NCI-H345 (cell line): ENCODE measurements at regions not wholly inside any gene's neighbourhood (a gene's known extent, or its start where the extent isn't known, plus 50 kb on each side); places are given as distances from the start of the nearest gene placed in this dataset.
"Not testable (repeated sequence)": the region's sequence is repeated elsewhere in the genome, so short reads cannot be mapped to it uniquely, and the experiment has no call there.

ENCODE experiments used
- DNase-seq: peaks from one replicate; lab custom pipeline; 2025; lab: John Stamatoyannopoulos, UW

GRCh38 chr2:52698408-52698807, 1069.2 kb upstream of the CHAC2 start:
- DNase-seq = no peak

DNA sequence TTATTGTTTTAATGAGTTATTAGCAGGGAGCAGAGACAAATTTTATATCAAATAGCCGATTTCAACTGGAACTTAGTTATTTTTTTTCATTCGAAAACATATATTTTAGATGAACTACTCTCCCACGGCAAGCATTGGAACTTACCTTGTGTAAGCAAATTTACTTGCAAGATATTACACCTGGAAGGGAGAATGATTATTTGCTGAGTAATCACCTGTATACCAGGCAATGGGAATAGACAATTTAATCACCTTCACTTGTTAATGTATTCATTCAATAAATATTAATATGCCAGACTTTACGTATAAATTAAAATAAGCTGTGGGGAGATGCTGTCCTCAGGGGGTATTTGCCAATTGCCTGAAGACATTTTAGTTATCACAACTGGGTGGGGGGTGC, 1069.9 kb upstream of the CHAC2 start:
- no peak for DNase-seq

DNA sequence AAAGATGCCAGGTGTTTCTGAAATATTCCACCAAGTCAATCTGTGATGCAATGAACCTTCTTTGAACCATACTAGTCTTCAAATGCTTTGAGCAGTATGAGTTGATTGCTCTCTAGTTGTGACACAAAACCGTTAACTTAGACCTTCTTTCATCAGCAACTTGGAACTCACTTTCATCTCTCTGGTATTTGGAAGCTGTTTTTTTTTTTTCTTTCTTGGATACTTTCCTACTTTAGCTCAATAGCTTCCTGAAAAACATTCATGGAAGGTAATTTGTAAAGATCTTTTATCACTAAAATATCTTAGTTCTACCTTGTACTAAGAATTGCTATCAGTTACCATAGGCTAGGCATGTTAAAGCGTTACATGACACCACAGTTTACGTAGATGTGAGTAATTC, 1071.9 kb upstream of the CHAC2 start:
- no peak for DNase-seq

- DNase-seq = no peak
Observed at GRCh38 chr2:52686935-52687334, 1080.7 kb upstream of the CHAC2 start.

DNA sequence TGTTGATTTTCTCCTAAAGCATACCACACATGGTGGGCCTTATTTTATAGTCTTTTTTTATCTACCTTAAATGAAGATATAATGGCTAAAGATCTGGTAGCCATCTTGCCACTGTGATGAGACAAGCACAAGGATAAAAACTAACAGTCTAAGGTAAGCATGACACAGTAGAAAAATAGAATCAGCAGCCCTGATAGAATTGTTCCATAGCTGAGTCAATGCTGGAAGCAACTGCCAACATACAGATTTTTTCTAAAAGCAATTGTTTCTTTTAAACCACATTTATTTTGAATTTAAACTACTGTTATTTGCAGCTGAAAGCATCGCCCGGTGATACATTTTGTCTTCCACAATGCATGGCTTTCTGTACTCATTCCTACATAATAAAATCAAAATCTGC, 1091.5 kb upstream of the CHAC2 start:
- DNase-seq = no peak

GRCh38 chr2:52668724-52669123, 1098.9 kb upstream of the CHAC2 start:
- DNase-seq = no peak

- no peak for DNase-seq
Observed at GRCh38 chr2:52659546-52659945, 1108.1 kb upstream of the CHAC2 start.

- DNase-seq = no peak
Observed at GRCh38 chr2:52658598-52658997, 1109.0 kb upstream of the CHAC2 start.

- DNase-seq = no peak
Observed at GRCh38 chr2:52639692-52640091, 1127.9 kb upstream of the CHAC2 start.

DNA sequence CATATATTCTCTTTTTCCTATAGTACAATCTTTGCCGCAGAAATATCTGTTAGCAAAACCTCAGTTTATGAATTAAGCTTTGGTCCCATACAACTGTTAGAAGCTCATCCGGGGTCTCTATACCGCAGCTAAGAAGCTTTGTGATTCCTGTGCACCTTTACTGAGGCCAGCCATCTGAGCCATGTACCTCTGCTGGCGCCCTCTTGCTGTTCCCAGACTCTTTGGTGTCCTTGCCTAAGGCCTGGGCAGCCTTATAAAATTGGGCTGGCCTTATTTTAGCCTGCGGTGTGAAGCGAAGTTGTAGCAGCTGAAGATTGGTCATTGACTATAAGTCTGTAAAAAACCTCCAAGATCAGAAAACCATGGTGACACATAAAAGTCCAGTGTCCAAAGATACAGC, 1135.1 kb upstream of the CHAC2 start:
- DNase-seq = no peak

GRCh38 chr2:52629944-52630343, 1137.7 kb upstream of the CHAC2 start:
- DNase-seq = no peak

GRCh38 chr2:52629531-52629930, 1138.1 kb upstream of the CHAC2 start:
- no peak for DNase-seq

GRCh38 chr2:52622266-52622665, 1145.3 kb upstream of the CHAC2 start:
- no peak for DNase-seq

DNA sequence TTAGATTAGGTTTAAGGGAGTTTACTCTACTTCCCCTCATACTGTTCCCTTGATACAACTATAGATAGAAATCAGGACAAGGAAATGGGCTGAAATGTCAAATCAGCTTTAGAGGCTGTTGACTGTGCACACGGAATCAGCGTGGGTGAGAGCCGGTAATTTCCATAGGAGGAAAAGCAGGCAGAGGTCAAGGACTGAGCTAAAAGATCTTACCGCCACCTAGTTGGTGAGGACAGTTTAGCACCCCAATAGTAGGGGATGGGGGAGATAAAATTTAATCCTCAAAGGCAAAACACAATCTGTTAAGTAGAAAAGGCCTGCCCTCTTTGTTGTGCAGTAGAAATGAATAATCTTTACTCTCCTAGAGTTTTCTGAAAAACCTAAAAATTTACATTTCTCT, 1154.5 kb upstream of the CHAC2 start:
- no peak for DNase-seq

DNA sequence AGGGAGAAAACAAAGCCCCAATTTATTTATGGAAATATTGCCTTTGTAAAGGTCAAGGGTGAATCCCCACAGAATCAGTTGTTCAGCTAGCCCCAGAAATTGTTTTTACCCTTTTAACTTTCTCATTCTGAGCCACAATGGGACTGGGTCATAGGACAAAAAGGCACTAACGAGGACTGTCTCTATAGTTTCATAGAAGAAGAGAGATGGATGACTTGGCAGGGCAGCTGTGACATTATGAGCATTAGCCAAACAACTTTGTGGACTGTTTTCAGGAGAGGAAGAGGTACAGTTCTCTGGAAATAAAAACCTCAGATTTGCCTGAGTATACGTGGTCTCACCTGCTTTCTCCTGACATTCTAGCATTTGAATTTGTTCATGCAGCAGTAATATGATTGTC, 1155.8 kb upstream of the CHAC2 start:
- no peak for DNase-seq

DNA sequence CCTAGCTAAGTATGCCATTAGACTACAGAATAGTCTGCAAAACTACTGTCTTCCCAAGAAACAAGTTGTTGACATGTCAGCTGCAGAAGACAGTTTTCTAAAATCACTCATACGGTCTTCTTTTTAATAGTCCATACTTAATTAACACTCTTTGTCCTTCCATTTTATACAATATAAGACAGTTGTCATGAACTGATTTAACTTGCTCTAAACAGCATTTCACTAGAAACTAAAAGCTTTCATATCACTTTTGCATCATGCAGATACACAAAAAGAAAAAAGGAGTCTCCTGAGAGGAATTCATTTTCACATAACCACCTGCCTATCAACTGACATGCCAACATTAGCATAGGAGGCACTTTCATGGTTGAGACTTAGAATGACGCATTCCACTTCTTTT, 1159.6 kb upstream of the CHAC2 start:
- no peak for DNase-seq

GRCh38 chr2:52597346-52597745, 1170.3 kb upstream of the CHAC2 start:
- DNase-seq = no peak

DNA sequence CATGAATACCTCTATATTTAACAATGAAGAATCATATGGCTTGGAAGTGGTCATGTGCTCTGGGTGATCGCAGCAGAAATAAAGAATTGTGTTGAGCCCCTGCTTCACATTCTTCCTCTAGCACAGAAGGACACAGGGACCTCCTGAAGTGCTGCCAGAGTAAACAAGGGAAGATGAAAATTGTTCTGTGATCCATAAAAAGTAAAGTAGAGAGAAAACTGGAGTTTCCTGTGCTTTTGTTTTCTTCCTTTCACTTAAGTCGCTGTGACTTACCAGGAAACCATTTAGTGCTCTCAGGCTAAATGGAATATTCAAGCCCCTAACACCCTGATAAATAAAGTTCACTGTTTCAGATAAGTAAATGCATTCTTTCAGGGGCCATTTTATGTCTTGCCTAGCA, 1173.6 kb upstream of the CHAC2 start:
- no peak for DNase-seq

- DNase-seq = not testable (repeated sequence)
Observed at GRCh38 chr2:52584071-52584470, 1183.5 kb upstream of the CHAC2 start.

DNA sequence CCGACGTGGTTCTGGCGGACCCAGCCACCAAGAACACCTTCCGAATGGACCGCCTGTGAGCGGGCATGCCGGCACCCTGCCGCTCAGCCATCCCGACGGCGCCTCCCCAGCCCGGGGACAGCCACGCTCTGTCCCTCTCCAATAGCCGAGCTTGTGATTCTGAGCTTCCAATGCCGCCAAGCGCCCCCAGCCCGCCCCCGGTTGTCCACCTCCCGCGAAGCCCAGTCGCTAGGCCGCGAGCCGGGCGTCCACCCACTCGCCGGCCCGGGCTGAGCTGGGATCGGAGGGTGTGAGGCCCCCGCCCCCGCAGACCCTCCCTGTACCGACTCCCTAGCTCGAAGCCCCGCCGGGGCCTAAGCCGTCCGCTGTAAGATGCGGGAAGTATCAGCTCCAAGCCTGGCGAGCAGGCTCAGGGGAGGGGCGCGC, 1195.1 kb upstream of the CHAC2 start:
- DNase-seq = no peak

DNA sequence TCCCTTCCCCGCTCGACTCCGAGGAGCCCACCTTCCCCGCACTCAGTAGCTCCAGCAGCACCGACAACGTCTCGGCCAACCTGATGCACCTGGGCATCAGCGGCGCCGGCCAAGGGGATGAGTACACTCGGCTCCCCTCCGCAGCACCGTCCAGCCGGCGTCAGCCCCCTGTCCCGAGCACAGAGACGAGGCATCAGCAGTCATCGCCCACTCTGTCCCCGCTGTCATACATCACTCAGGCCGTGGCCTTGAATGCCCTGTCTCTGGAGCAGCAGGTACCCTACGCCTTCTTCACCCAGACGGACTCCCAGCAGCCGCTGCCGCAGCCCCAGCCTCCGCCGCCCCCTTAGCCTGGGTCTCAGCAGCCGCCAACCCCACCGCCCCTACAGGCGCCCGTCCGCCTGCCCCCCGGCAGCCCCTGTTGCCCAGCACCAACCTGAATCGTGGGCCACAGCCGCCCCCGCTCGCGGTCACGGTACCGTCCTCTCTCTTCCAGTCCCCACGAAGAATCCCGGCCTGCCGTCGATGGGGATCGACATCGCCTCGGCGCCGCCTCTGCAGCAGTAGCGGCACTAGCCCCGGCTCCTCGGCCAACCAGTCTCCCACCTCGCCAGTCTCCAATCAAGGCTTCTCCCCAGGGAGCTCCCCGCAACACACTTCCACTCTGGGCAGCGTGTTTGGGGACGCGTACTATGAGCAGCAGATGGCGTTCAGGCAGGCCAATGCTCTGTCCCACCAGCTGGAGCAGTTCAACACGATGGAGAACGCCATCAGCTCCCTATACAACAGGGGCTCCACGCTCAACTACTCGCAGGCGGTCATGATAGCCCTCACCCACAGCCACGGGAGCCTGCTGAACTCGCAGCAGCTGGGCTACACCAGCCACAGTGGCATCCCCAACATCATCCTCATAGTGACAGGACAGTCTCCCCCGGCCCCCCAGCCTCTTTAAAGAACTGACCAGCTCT, 1195.9 kb upstream of the CHAC2 start:
- DNase-seq = no peak

DNA sequence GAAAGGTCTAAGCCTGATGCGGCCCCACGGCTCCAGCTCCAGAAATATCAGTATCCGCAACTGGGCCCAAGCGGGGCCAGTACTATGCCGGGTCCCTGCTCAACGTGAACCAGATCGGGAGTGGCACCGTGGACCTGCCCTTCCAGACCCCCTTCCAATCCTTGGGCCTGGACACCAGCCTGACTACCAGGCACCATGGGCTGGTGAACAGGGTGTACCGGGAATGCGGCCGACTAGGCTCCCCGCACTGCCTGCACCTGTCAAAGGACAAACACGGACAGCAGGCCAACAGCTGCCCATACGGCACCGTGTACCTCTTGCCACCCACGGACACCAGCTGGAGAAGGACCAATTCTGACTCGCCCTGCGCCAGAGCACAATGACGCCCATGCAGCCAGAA, 1196.9 kb upstream of the CHAC2 start:
- DNase-seq = no peak

DNA sequence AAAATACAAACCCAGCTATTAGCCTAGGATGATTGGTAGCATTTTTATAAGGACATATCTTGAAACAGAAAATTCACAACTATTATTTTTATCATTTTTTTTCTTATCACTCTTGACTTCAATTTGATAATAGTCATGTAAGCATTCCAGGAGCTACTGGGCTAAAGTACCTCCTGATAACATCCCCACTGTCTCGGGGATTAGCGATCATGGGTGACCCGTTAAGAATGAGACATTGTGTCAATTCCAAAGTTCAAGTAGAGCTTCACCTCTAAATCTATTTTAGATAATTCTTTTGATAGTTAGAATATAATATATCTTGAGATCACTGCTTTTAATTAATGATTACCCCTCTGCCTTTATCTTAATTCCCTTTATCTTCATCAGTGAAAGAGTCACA, 1204.5 kb upstream of the CHAC2 start:
- DNase-seq = no peak

DNA sequence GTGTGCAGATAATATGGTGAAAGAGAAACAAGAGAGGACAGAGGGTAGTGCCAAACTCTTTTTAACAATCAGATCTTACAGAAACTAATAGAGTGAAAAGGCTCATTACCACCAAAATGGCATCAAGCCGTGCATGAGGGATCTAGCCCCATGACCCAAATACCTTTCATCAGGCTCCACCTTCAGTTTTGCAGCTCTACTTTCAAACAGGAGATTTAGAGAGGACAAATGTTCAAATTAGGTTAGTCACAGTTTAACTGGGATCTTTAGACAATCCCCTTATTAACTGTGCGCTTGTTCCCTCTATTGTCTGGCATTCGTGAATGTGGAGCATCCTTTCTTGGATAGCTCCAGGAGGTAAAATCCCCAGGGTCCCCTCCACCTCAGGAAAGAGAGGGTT, 1209.3 kb upstream of the CHAC2 start:
- DNase-seq = no peak
